BLaER1 (cell line): ENCODE measurements at regions not wholly inside any gene's neighbourhood (a gene's known extent, or its start where the extent isn't known, plus 50 kb on each side); places are given as distances from the start of the nearest gene placed in this dataset.

Source experiments
- H3K27ac ChIP-seq: shearing (Covaris generic); formaldehyde crosslinking; 2 replicates; pipeline ENCODE4 v1.8.1; 2022
- H3K27me3 ChIP-seq: shearing (Covaris generic); formaldehyde crosslinking; 2 replicates; pipeline ENCODE4 v1.8.1; 2022
- H3K36me3 ChIP-seq: shearing (Covaris generic); formaldehyde crosslinking; 2 replicates; pipeline ENCODE4 v1.8.1; 2022
- H3K4me1 ChIP-seq: shearing (Covaris generic); formaldehyde crosslinking; 2 replicates; pipeline ENCODE4 v1.8.1; 2022
- H3K4me2 ChIP-seq: shearing (Covaris generic); formaldehyde crosslinking; 2 replicates; pipeline ENCODE4 v1.8.1; 2022
- H3K4me3 ChIP-seq: shearing (Covaris generic); formaldehyde crosslinking; 2 replicates; pipeline ENCODE4 v1.8.1; 2022
- H3K9ac ChIP-seq: shearing (Covaris generic); formaldehyde crosslinking; 2 replicates; pipeline ENCODE4 v1.8.1; 2022
- H3K9me3 ChIP-seq: shearing (Covaris generic); formaldehyde crosslinking; 2 replicates; pipeline ENCODE4 v1.8.1; 2022
- H4K20me1 ChIP-seq: shearing (Covaris generic); formaldehyde crosslinking; 2 replicates; pipeline ENCODE4 v1.8.1; 2022
- Cebpa-rat ChIP-seq: shearing (Covaris generic); IDR thresholded peaks from 2 replicates; pipeline ENCODE4 v1.8.1; 2022

DNA sequence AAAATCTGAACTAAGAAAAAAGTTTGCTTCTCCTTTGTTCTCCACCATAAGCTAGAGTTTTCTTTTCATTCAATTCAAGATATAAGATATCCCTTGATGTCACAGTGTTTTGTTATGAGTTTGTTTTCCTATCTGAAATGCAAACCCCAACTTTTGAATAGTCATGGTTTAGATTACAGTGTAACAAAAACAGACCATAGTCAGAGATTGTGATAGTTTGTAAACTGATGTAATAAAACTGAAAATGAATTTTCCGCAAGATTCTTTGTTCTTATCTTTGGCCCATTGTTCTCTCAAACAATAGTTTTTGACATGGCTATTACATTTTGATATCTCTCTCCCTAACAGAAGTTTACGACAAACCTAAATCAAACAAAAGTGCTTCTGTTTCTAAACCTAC lies 121.7 kb upstream of the GADL1 start:
- TF ChIP-seq Cebpa-rat: no peak
- Histone ChIP-seq H3K4me2 (no peak overlapping the region), H3K9me3 (no peaks in the 10 kb centered on the region), H3K4me3 (no peak overlapping the region), H3K27ac (no peak overlapping the region), H3K27me3 (no peaks in the 10 kb centered on the region), H3K9ac (no peak overlapping the region), H3K4me1 (peaks cover 15% of the 10 kb centered on the region), H3K36me3 (no peaks in the 10 kb centered on the region), H4K20me1 (no peaks in the 10 kb centered on the region)

DNA sequence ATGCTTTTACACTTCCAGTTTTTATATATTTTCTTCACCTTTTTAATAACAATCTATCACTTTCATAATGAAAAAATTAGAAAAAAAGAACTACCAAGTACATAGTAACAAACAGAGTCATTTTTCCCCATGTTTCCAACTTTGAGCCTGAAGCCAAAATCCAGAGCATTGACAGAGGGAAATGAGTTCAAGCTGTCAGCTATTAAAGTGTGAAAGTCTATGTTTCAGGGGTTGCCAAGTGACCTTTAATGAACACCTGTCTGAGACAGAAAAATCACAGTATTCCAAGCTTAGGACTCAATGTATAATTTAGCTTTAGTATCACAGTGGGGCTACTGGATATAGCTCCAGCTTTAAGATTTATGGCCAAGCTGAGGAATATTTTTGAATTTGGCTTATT lies 128.3 kb upstream of the GADL1 start:
- no peaks in the 10 kb centered on the region for H4K20me1 ChIP-seq
- H3K9me3 ChIP-seq: peaks cover 25% of the 10 kb centered on the region; the same call in 1 of the 2 replicates
- no peak overlapping the region for H3K4me2 ChIP-seq
- no peak overlapping the region for H3K9ac ChIP-seq
- H3K27me3 ChIP-seq: no peaks in the 10 kb centered on the region
- H3K36me3 ChIP-seq: no peaks in the 10 kb centered on the region
- no peak overlapping the region for H3K27ac ChIP-seq
- H3K4me3 ChIP-seq: no peak overlapping the region
- TF ChIP-seq Cebpa-rat: no peak
- H3K4me1 ChIP-seq: peaks cover 5% of the 10 kb centered on the region; the same call in 1 of the 2 replicates

DNA sequence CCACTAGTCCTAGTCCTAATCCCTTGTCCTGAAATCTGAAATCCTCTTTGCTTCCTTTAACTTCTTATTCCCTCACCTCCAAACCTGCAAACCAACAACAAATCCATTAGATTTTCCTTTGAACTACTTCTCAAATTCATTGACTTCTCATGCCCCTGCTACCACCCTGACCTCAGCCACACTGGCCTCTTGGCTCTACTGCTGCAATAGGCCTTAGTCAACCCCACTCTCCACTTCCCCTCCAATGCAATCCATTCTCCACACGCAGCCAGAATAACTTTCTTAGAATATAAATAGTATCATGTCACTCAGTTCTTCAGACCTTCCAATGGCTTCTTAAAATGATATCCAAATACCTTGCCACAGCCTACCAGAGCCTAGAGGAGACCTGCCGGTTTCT lies 131.1 kb upstream of the GADL1 start:
- H3K4me3 ChIP-seq: no peak overlapping the region
- H3K27me3 ChIP-seq: no peaks in the 10 kb centered on the region
- TF ChIP-seq Cebpa-rat: no peak
- H3K27ac ChIP-seq: no peak overlapping the region
- H3K9me3 ChIP-seq: peaks cover 34% of the 10 kb centered on the region
- no peak overlapping the region for H3K9ac ChIP-seq
- H4K20me1 ChIP-seq: no peaks in the 10 kb centered on the region
- no peaks in the 10 kb centered on the region for H3K36me3 ChIP-seq
- H3K4me1 ChIP-seq: no peaks in the 10 kb centered on the region
- H3K4me2 ChIP-seq: no peak overlapping the region

DNA sequence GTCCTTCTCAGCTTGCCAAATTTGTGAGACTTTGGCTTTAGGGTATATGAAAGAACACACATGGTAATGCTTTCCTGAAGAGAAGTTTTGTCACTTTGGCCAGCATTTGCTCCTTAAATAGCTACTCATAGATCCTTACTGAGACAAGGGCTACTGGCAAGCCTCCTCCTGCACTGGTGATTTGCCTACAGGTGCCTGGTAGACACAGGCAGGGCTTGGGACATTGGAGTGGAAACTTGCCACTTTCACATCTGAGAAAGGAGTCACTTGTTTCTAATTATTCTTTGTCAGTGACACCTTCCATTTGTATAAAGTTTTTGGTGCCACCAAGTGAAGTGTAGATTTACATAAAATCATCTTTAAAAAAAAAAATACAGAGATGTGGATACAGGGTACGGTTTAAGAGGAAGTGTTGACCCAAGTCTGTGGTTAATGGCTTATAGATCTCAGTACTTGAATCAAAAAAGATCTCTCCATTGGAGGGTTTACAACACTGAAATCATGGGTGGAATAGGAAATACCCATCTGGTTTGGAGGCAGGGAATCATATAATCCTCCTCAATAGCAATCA lies 132.8 kb upstream of the GADL1 start:
- H3K9ac ChIP-seq: no peak overlapping the region
- no peak overlapping the region for H3K4me2 ChIP-seq
- H3K36me3 ChIP-seq: no peaks in the 10 kb centered on the region
- H3K27ac ChIP-seq: no peak overlapping the region
- H3K4me1 ChIP-seq: no peaks in the 10 kb centered on the region
- H3K9me3 ChIP-seq: peaks cover 34% of the 10 kb centered on the region
- no peak for TF ChIP-seq Cebpa-rat
- H3K4me3 ChIP-seq: no peak overlapping the region
- no peaks in the 10 kb centered on the region for H3K27me3 ChIP-seq
- no peaks in the 10 kb centered on the region for H4K20me1 ChIP-seq

DNA sequence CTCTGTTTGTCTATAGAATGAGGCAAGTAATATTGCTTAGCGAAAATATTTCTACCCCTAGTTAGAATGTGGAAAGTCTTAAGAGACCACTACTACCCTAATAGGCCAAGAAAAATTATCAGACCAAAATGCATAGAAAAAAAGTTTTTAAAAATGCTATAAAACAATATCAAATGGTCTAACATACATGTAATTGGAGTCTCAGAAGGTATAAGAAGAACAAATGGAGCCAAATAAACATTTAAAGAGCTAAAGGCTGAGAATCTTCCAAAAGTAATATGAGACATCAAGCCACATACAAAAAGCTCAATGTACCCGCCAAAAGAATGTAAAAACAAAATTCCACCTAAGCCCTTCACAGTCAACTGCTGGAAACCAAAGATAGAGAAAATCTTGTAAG lies 133.5 kb upstream of the GADL1 start:
- no peaks in the 10 kb centered on the region for H4K20me1 ChIP-seq
- no peak overlapping the region for H3K4me2 ChIP-seq
- TF ChIP-seq Cebpa-rat: no peak
- no peaks in the 10 kb centered on the region for H3K27me3 ChIP-seq
- H3K4me1 ChIP-seq: no peaks in the 10 kb centered on the region
- no peak overlapping the region for H3K9ac ChIP-seq
- peaks cover 34% of the 10 kb centered on the region for H3K9me3 ChIP-seq
- H3K36me3 ChIP-seq: no peaks in the 10 kb centered on the region
- H3K27ac ChIP-seq: no peak overlapping the region
- no peak overlapping the region for H3K4me3 ChIP-seq

DNA sequence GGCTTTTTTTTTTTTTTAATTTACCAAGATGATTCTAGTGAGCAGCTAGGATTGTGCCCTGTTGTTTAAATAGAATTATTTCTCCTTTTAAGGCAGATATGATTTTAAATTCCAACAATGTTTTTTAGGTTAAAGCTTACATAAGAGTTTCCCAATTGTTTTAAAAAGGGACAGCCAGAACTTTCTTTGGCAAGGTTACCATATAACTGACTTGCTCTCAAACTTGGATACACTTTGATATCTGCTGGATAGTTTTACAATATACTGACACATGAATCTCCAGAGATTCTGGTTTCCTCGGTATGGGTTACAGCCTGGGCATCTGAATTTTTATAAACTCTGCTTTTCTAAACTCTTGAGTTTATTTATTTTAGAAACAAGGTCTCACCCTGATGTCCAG lies 134.3 kb upstream of the GADL1 start:
- Histone ChIP-seq H3K9me3 (peaks cover 34% of the 10 kb centered on the region), H3K9ac (no peak overlapping the region), H3K4me3 (no peak overlapping the region), H4K20me1 (no peaks in the 10 kb centered on the region), H3K4me1 (no peaks in the 10 kb centered on the region), H3K36me3 (no peaks in the 10 kb centered on the region), H3K27me3 (no peaks in the 10 kb centered on the region), H3K4me2 (no peak overlapping the region), H3K27ac (no peak overlapping the region)
- no peak for TF ChIP-seq Cebpa-rat

DNA sequence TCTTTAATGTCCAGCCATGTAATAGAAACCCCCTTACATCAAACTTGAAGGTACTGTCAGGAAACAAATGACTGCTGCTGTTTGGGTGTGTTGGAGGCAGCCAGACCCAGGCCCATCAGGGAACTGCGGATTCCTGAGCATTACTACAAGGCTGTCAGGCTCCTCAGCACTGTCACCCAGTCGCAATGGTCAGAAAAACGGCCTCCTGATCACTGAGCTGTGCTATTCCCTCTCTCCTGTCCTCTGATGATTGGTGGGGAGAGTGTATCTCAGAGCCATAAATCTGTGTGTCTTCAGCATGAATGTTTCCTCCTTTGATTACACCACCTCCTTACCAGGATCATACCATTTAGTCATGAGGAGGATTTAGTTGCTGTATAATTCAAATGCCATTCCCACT lies 135.2 kb upstream of the GADL1 start:
- no peak overlapping the region for H3K4me3 ChIP-seq
- no peak overlapping the region for H3K4me2 ChIP-seq
- no peak for TF ChIP-seq Cebpa-rat
- H3K36me3 ChIP-seq: no peaks in the 10 kb centered on the region
- no peaks in the 10 kb centered on the region for H3K27me3 ChIP-seq
- H3K27ac ChIP-seq: no peak overlapping the region
- H4K20me1 ChIP-seq: no peaks in the 10 kb centered on the region
- H3K9me3 ChIP-seq: peaks cover 31% of the 10 kb centered on the region
- no peaks in the 10 kb centered on the region for H3K4me1 ChIP-seq
- no peak overlapping the region for H3K9ac ChIP-seq

DNA sequence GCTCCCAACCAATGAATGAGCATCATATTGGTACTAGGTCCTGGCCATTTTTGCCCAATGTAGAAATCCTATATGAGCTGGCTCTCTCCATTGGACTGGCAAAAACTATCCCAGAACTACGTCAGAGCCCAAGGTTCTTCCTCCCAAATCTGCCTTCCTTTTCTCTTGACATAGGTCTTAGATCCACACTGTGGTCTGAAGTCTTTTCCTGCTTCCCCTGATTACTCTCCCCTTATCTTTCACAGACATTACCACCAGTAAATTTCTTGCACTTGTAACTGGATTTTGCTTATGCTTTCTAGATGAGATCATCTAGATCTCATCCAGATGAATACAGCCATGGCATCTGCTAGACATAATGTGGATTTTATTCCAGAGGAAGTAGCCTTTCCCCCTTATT lies 141.2 kb upstream of the GADL1 start:
- Histone ChIP-seq H3K27me3 (no peaks in the 10 kb centered on the region), H3K4me2 (no peak overlapping the region), H3K9ac (no peak overlapping the region), H3K27ac (no peak overlapping the region), H3K9me3 (no peaks in the 10 kb centered on the region), H3K4me3 (no peak overlapping the region), H4K20me1 (no peaks in the 10 kb centered on the region), H3K4me1 (no peaks in the 10 kb centered on the region), H3K36me3 (no peaks in the 10 kb centered on the region)
- TF ChIP-seq Cebpa-rat: no peak

DNA sequence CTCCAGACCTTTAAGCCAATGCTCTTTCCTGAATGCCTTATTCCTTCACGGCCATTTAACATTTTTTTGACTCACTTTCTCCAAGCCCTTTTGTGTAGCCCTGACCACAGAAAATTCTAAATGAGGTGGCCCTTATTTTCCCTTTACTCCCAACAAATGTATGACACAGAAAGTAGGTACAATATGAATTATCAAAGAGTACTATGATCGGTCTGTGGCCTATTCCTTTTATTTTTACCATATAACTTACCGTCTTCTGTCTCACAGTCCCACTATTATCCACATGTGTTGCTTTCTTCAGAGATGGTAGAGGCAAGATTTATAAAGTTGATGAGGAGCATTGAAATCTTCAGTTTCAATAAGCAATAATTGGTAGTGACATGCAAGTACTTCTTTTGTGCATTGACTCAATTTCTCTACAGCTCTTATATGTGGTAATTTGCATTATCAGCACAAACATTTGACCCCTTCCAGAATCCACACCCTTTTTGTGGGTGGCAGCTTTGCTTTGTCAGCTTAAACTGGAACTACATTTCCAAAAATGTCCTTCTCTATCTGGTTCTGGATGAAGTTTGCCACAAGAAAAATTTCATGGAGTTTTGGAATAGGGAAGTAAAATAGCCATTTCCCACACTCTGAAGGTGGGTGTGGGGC lies 143.8 kb upstream of the GADL1 start:
- Histone ChIP-seq H3K27me3 (no peaks in the 10 kb centered on the region), H3K27ac (no peak overlapping the region), H3K4me1 (no peaks in the 10 kb centered on the region), H4K20me1 (no peaks in the 10 kb centered on the region), H3K36me3 (no peaks in the 10 kb centered on the region), H3K9me3 (peaks cover 13% of the 10 kb centered on the region), H3K4me2 (no peak overlapping the region), H3K4me3 (no peak overlapping the region), H3K9ac (no peak overlapping the region)
- no peak for TF ChIP-seq Cebpa-rat

DNA sequence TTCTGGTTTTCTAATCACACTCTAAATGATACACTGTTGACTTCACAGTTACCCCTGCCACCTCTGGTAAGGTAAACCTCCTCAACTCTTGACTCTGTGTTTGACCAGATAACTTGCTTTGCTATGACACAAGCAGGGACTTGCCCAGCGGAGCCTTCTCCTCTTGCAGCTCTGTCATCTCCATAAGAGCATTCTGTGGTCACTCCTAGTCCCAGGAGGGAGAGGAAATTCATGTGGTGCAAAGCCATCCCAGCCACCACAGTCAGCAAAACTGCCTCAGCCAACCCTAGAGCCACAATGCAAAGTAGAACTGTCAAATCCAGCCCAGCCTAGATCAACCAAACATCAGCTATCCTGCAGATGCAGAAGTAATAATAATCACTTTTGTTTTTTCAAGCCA lies 144.7 kb upstream of the GADL1 start:
- H3K4me2 ChIP-seq: no peak overlapping the region

More for the DNA sequence above, 144.7 kb upstream of the GADL1 start:
- Histone ChIP-seq H3K9ac (no peak overlapping the region), H3K4me3 (no peak overlapping the region), H3K27me3 (no peaks in the 10 kb centered on the region), H3K27ac (no peak overlapping the region), H3K36me3 (no peaks in the 10 kb centered on the region), H4K20me1 (no peaks in the 10 kb centered on the region), H3K9me3 (peaks cover 17% of the 10 kb centered on the region), H3K4me1 (no peaks in the 10 kb centered on the region)
- no peak for TF ChIP-seq Cebpa-rat
